Panc1 (cell line): ENCODE measurements at regions not wholly inside any gene's neighbourhood (a gene's known extent, or its start where the extent isn't known, plus 50 kb on each side); places are given as distances from the start of the nearest gene placed in this dataset.

Source experiments
- POLR2AphosphoS5 ChIP-seq: IDR thresholded peaks from 2 replicates; pipeline ENCODE4 v1.6.1; 2012; ENCODE audit warnings: mild to moderate bottlenecking, low read depth, low read length, moderate library complexity
- SIN3A ChIP-seq: IDR thresholded peaks from 2 replicates; pipeline ENCODE4 v1.6.1; 2012; ENCODE audit warnings: low read depth, mild to moderate bottlenecking, low read length, moderate library complexity, borderline replicate concordance; ENCODE audit not compliant: insufficient read depth
- TF ChIP-seq, protein P1 (sequence below): fragments of 450-650 bp; IDR thresholded peaks from 2 replicates; pipeline ENCODE4 v1.5.1; 2017; ENCODE audit warnings: mild to moderate bottlenecking
- TF ChIP-seq, protein P2 (sequence below), 2 experiments: IDR thresholded peaks; 2 replicates each; pipeline ENCODE4 v1.6.1; 2011 to 2012; ENCODE audit warnings: low read depth in 2 of 2, control low read depth in 1 of 2, low read length in 1 of 2, mild to moderate bottlenecking in 1 of 2, moderate library complexity in 1 of 2; ENCODE audit not compliant: insufficient read depth in 1 of 2

DNA sequence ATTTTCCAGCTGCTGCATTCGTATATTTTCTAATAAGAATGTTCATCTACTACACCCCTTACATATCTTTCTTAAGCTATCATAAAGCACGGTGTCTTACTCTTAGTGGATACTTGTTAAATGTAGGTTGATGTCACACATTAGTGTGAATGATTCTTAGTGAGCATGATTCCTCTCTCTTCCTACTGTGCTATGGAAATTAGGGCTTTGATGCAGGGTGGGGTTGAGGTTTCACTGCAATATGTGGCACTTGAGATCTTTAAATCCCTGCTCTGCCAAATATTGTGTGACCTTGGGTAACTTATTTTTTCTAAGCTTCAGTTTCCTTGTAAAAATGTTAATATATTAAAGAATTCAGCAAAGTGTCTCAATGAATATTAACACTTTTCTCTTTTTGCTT is 188.4 kb downstream of the PDGFRA start:
- TF ChIP-seq, protein P1, sequence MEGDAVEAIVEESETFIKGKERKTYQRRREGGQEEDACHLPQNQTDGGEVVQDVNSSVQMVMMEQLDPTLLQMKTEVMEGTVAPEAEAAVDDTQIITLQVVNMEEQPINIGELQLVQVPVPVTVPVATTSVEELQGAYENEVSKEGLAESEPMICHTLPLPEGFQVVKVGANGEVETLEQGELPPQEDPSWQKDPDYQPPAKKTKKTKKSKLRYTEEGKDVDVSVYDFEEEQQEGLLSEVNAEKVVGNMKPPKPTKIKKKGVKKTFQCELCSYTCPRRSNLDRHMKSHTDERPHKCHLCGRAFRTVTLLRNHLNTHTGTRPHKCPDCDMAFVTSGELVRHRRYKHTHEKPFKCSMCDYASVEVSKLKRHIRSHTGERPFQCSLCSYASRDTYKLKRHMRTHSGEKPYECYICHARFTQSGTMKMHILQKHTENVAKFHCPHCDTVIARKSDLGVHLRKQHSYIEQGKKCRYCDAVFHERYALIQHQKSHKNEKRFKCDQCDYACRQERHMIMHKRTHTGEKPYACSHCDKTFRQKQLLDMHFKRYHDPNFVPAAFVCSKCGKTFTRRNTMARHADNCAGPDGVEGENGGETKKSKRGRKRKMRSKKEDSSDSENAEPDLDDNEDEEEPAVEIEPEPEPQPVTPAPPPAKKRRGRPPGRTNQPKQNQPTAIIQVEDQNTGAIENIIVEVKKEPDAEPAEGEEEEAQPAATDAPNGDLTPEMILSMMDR: no peak
- TF ChIP-seq, protein P2, sequence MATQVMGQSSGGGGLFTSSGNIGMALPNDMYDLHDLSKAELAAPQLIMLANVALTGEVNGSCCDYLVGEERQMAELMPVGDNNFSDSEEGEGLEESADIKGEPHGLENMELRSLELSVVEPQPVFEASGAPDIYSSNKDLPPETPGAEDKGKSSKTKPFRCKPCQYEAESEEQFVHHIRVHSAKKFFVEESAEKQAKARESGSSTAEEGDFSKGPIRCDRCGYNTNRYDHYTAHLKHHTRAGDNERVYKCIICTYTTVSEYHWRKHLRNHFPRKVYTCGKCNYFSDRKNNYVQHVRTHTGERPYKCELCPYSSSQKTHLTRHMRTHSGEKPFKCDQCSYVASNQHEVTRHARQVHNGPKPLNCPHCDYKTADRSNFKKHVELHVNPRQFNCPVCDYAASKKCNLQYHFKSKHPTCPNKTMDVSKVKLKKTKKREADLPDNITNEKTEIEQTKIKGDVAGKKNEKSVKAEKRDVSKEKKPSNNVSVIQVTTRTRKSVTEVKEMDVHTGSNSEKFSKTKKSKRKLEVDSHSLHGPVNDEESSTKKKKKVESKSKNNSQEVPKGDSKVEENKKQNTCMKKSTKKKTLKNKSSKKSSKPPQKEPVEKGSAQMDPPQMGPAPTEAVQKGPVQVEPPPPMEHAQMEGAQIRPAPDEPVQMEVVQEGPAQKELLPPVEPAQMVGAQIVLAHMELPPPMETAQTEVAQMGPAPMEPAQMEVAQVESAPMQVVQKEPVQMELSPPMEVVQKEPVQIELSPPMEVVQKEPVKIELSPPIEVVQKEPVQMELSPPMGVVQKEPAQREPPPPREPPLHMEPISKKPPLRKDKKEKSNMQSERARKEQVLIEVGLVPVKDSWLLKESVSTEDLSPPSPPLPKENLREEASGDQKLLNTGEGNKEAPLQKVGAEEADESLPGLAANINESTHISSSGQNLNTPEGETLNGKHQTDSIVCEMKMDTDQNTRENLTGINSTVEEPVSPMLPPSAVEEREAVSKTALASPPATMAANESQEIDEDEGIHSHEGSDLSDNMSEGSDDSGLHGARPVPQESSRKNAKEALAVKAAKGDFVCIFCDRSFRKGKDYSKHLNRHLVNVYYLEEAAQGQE (IDR thresholded peaks at IDR 0.05; ENCODE audit: insufficient read depth in 1 of 2, low read depth in 2 of 2, low read length in 1 of 2): no peak
- no peak for TF ChIP-seq POLR2AphosphoS5
- TF ChIP-seq SIN3A: no peak
